H7 (cell line): ENCODE measurements at regions not wholly inside any gene's neighbourhood (a gene's known extent, or its start where the extent isn't known, plus 50 kb on each side); places are given as distances from the start of the nearest gene placed in this dataset.

Experiments used
- DNase-seq: peaks from one replicate; pipeline ENCODE4 v3.0.0; 2012
- H3K27me3 ChIP-seq: 2 replicates; pipeline ENCODE4 v1.6.0; 2011; ENCODE audit warnings: mild to moderate bottlenecking, low read length; ENCODE audit not compliant: control insufficient read depth, insufficient read depth
- H3K36me3 ChIP-seq: replicated peaks from 2 replicates; pipeline ENCODE4 v1.5.1; 2011; ENCODE audit warnings: low read length; ENCODE audit not compliant: control insufficient read depth, insufficient read depth
- H3K4me3 ChIP-seq: 2 replicates; pipeline ENCODE4 v1.5.1; 2011; ENCODE audit warnings: low read depth, mild to moderate bottlenecking, control low read depth, low read length, moderate library complexity; ENCODE audit not compliant: insufficient read depth

- no peak for DNase-seq
- H3K4me3 ChIP-seq, result no peak overlapping the region
- no peaks in the 10 kb centered on the region for H3K27me3 ChIP-seq
- no peaks in the 10 kb centered on the region; the same call in 1 of the 2 replicates for H3K36me3 ChIP-seq
These were observed 117.3 kb downstream of the BEGAIN start for GRCh38 chr14:100469632-100470522.

- no peak for DNase-seq
- H3K36me3 ChIP-seq, result no peaks in the 10 kb centered on the region; the same call in 1 of the 2 replicates
- no peaks in the 10 kb centered on the region for H3K27me3 ChIP-seq
These were observed 116.7 kb downstream of the BEGAIN start for GRCh38 chr14:100470523-100470897.

GRCh38 chr14:100471441-100472093 is 115.7 kb downstream of the BEGAIN start:
- no peaks in the 10 kb centered on the region for H3K27me3 ChIP-seq
- no peaks in the 10 kb centered on the region; the same call in 1 of the 2 replicates for H3K36me3 ChIP-seq
- no peak for DNase-seq
- no peak overlapping the region for H3K4me3 ChIP-seq

More at GRCh38 chr14:100470523-100470897, 116.7 kb downstream of the BEGAIN start:
- H3K4me3 ChIP-seq, result no peak overlapping the region

- DNase-seq, result no peak
- H3K27me3 ChIP-seq, result no peaks in the 10 kb centered on the region
- no peak overlapping the region for H3K4me3 ChIP-seq
- H3K36me3 ChIP-seq, result no peaks in the 10 kb centered on the region; the same call in 1 of the 2 replicates
These were observed 115.1 kb downstream of the BEGAIN start for GRCh38 chr14:100472094-100472455.

GRCh38 chr14:100472491-100472890 is 114.7 kb downstream of the BEGAIN start:
- DNase-seq, result no peak
- Histone ChIP-seq H3K27me3 (no peaks in the 10 kb centered on the region), H3K36me3 (no peaks in the 10 kb centered on the region; the same call in 1 of the 2 replicates), H3K4me3 (no peak overlapping the region)

GRCh38 chr14:100473249-100473648 is 114.0 kb downstream of the BEGAIN start:
- no peak for DNase-seq
- H3K36me3 ChIP-seq, result no peaks in the 10 kb centered on the region; the same call in 1 of the 2 replicates
- H3K27me3 ChIP-seq, result no peaks in the 10 kb centered on the region
- no peak overlapping the region for H3K4me3 ChIP-seq

- H3K4me3 ChIP-seq, result no peak overlapping the region
- no peak for DNase-seq
- no peaks in the 10 kb centered on the region for H3K27me3 ChIP-seq
- H3K36me3 ChIP-seq, result no peaks in the 10 kb centered on the region; the same call in 1 of the 2 replicates
These were observed 113.0 kb downstream of the BEGAIN start for GRCh38 chr14:100474196-100474595.

- no peak for DNase-seq
- Histone ChIP-seq H3K4me3 (no peak overlapping the region), H3K27me3 (no peaks in the 10 kb centered on the region), H3K36me3 (no peaks in the 10 kb centered on the region; the same call in 1 of the 2 replicates)
These were observed 111.9 kb downstream of the BEGAIN start for GRCh38 chr14:100475268-100475667.

GRCh38 chr14:100476012-100476822 is 111.0 kb downstream of the BEGAIN start:
- Histone ChIP-seq H3K4me3 (no peak overlapping the region), H3K27me3 (no peaks in the 10 kb centered on the region), H3K36me3 (no peaks in the 10 kb centered on the region)
- no peak for DNase-seq

- no peaks in the 10 kb centered on the region for H3K36me3 ChIP-seq
- H3K4me3 ChIP-seq, result no peak overlapping the region
- no peak for DNase-seq
- no peaks in the 10 kb centered on the region for H3K27me3 ChIP-seq
These were observed 102.5 kb downstream of the BEGAIN start for GRCh38 chr14:100484531-100485267.

GRCh38 chr14:100486025-100486828 is 101.0 kb downstream of the BEGAIN start:
- no peaks in the 10 kb centered on the region for H3K27me3 ChIP-seq
- no peaks in the 10 kb centered on the region for H3K36me3 ChIP-seq
- no peak overlapping the region for H3K4me3 ChIP-seq
- DNase-seq, result peak; percentile 93
